CD4-positive, alpha-beta T cell treated with Interleukin-1 beta for 1 hour (primary cell): ENCODE measurements at regions not wholly inside any gene's neighbourhood (a gene's known extent, or its start where the extent isn't known, plus 50 kb on each side); places are given as distances from the start of the nearest gene placed in this dataset.

Source experiments
- DNase-seq, 2 donors: peaks; one replicate each; pipeline ENCODE4 v3.0.0-alpha.2; 2020 to 2022

GRCh38 chr7:22657479-22657878 is 69.5 kb upstream of the IL6 start:
- DNase-seq, result peak in 1 of 2 donors; percentile 28

- DNase-seq, result no peak
Measured at GRCh38 chr7:22655781-22656180, 71.2 kb upstream of the IL6 start.

DNA sequence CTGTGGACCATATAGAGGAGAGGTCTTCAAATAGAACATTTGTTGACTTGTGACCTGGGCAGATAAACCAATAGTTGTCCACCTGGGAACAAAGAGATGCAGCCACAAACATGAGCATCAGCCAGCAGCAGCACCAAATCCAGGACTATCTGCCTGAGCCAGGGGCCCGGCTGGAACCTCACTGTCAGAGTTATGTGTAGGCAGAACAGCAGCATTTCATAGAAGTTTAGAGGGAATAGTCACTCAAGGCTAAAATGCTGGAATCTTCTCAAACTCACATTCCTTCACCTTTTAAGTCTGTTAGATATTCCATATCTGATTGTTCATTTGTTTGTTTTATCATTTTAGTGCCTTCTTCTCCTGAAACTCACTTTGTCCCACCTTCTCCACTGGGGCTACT is 72.2 kb upstream of the IL6 start:
- DNase-seq, result no peak

DNA sequence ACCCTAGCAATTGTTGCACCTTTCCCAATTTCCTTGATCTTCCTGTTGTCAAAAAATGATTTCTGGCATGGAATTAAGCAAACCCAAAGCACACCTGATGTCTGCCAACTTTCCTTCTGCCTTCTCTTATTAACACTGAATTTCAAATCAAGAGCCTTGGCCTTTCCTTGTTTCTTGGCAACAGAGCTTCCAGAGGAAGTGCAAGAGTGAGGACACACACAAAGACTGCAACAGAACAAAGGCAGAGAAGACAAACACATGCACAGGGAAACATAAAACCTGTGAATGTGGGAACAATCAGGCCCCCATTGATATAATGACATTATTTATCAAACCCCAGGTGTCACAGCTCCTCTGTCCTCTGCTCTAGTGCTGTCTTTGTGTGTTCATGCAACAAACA is 73.0 kb upstream of the IL6 start:
- no peak for DNase-seq

DNA sequence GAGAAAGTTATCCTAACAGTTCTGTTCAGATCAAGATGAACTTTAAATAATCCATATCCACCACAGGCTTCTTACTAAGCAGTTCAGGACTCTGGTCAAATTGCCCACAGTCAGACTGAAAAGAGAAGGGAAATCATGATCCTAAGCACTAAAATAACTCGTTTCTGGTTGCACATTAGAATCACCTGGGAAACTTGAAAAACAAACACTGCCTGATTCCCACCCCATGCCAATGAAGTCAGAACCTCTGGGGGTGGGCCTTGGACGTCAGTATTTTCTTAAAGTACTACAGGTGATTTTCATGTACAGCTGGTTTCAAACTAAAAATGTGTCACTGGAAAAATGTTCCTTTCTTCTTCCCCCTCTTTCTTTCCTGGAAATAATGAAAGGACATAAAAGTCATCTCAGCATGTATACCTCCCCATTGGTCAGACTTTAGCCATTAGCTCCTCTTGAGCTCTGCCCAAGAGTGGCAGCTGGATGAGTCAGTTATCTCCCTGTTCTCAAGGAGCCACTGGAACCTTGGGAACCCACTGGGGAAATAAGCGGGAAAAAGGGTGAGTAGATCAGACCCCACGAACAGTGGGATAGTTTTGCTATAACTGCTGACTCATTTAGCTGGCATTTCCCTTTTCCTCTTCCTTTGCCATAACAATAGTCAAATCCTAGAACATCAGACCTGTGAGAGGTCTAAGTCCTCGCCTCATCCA is 75.3 kb upstream of the IL6 start:
- no peak for DNase-seq

- DNase-seq, result no peak
Measured at GRCh38 chr7:22651036-22651435, 76.0 kb upstream of the IL6 start.

DNA sequence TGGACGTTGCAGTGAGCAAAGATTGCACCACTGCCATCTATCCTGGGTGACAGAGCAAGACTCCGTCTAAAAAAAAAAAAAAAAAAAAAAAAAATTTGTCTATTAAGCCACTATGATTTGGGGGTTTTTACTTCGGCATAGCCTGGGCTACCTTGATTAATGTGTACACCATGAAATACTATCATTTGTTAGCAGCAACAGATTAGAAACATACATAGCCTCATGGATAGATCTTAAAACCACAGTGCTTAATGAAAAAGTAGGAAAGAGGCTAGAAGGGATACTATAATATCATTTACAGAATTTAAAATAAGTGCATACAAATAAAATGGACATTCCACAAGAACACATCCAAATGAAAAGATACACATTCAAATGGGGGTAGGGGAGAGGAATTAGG is 77.3 kb upstream of the IL6 start:
- DNase-seq, result no peak

DNA sequence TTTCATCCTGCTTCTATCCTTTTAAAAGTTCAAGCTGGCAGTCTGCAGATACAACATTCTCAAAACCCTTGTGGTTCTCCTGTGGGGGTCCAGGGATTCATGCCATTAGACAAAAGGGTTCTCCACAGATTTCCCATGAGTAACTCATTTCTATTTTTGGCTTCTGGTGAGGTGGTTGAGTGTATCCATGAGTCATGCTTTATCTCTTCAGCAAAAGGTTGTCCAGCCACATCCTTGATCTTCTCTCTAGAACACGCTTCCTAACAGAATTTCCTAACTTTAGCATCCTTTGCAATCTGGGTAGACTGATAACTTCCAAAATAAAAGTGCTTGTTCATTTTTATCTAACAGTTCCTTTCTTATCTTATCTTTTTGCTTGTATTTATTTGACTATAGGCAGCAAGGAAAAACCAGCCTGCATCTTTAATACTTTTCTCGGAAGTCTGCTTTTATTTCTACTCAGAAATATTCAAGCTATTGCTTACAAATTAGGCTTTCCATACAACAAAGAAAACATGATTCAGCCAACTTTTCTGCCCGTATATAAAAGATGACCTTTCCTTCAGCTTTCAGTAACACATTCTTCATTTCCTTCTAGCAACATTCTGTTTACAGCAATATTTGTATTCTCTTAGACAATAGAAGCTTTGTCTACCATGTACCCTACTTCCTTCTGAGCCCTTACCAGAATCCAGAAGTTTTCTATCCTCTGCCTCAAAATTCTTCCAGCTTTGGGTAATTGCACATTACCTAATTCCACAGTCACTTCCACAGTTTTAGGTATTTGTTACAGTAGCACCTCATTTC is 79.3 kb upstream of the IL6 start:
- no peak for DNase-seq

GRCh38 chr7:22645418-22646181 is 81.4 kb upstream of the IL6 start:
- DNase-seq, result no peak

GRCh38 chr7:22642454-22642853 is 84.5 kb upstream of the IL6 start:
- no peak for DNase-seq

GRCh38 chr7:22640269-22640668 is 86.7 kb upstream of the IL6 start:
- DNase-seq, result no peak

DNA sequence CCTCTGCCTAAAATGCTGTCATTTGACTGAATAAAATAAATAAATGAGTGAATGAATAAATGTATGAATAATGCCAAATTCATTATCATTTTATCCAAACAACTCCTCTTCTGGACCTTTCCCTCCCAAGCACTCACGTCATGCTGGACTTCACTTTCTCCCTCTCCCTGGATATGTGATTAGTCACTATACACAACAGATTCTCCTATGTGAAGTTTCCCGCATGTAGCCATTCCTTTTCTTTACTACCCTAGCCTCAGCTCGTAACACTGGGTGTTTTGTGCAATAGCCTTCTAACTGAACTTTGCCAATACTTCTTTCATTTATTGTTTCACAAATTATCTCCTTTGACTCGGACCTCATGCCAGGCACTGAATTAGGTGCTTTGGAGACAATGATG is 87.6 kb upstream of the IL6 start:
- no peak for DNase-seq

DNA sequence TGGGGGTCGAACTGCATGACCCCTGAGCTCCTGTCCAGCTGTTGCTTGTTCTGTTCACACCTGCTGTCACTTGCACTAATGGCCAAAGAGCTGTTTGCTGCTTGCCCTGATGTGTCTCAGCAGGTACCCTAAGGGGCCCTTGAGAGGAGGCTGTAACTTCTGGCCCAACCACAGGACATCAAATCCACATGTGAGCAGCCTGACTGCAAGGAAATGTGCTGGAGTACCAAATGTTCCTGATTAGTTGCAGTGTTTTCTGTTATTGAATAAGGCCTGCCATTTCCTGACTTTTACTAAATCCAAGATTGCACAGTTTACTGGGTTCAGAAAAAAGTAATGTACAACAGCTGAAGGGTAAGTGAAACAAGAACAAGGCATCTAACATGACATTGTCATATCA is 91.7 kb upstream of the IL6 start:
- DNase-seq, result no peak

DNA sequence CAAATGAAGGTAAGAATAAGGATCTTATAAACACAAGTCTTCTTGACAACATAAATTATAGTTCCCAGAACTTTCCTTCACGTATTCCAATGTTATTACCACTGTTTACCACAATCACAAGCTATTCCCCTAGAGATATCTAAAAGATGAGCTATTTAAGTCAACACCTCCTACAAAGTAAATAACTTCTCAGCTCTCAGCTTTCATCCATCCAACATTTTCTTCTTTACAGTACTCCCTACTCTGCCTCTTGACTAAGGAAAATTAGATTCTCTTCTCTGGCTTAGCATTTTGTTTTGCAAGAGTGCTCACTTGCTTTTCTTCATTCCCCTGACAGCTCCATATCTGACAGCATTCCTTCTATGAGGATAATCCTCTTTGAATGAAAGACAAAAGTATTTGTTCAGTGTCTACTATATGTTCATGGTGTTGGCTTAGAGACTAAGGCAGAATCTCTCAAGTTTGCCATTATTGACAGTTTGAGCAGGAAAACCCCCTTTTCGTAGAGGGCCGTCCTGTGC is 93.0 kb upstream of the IL6 start:
- no peak for DNase-seq

- DNase-seq, result no peak
Measured at GRCh38 chr7:22633286-22633953, 93.6 kb upstream of the IL6 start.

DNA sequence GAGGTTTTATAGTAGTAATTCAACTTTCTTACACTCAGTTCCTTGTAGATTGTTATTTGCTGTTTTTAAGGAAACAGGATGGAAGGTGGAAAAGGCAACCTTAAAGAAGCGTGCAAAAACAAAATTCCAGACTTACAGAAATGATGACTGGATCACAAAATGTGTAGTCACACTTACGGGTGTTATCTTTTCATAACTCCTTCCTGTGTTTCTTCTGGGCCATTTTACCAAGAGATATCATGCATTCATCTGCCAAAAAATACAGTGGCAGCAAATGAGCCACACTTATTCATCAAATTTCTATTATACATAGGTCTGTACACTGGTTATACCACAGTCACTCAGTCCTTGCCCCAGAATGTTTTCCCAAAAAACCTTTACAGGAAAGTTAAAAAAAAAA is 94.3 kb upstream of the IL6 start:
- no peak for DNase-seq

- no peak for DNase-seq
Measured at GRCh38 chr7:22631730-22632129, 95.3 kb upstream of the IL6 start.

DNA sequence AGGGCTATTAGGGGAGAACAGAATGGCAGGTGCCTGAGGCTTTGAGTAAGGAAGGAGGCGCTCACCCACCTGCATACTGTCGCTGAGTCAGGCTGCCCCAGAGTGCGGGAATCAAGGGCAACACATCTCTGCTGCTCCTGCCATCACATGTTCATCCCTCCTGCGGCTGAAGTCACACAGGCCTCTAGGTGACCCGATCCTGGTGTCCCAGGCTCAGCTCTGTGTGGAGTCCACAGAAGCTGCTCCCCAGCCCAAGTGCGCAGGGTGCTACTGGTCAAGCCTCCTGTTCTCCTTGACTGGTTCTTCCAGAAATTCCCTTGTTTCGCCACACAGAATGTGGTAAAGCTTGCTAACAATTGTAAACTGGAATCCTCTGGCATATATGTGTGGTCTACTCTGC is 96.9 kb upstream of the IL6 start:
- no peak for DNase-seq

DNA sequence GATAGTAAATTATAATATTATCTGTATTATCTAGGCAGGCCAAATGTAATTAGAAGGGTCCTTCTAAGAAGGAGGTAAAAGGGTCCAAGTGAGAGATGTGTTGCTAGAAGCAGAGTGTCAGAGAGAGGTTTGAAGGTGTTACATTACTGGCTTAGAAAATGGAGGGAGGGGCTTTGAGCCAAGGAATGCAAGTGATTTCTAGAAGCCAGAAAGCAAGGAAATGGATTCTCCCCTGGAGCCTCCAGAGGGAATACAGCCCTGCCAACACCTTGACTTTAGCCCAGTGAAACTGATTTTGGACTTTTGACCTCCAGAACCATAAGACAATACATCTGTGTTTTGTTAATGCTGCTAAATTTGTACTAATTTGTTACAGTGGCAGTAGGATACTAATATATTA is 97.9 kb upstream of the IL6 start:
- no peak for DNase-seq

DNA sequence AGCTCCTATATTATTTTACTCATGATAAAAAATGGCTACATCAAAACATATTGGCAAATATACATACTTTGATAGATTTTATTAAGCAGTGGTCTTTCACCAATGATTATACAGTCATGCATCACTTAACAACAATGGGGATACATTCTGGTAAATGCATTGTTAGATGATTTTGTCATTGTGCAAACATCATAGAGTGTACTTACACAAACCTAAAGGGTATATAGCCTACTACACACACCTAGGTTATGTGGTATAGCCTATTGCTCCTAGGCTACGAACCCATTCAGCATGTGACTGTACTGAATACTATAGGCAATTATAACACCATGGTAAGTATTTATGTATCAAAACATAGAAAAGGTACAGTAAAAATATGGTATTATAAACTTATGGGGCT is 98.9 kb upstream of the IL6 start:
- no peak for DNase-seq

DNA sequence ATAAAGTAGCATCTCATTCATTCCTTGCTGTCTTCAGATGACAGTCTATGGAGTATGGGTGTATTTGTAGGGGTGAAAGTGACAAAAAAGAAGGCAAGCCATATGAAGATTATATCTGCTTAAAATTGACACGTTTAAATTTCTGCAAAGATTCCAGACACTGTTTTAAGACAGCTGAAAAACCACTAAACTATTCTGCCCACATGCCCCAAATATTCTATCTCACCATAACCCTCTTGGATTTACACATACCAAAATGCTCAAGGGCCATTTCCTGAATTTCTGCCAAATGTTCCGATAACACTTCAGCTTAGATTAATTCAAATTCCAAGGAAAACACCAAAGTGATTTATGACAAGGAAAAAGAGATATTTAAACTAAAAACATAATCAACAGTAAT is 99.9 kb upstream of the IL6 start:
- no peak for DNase-seq

DNA sequence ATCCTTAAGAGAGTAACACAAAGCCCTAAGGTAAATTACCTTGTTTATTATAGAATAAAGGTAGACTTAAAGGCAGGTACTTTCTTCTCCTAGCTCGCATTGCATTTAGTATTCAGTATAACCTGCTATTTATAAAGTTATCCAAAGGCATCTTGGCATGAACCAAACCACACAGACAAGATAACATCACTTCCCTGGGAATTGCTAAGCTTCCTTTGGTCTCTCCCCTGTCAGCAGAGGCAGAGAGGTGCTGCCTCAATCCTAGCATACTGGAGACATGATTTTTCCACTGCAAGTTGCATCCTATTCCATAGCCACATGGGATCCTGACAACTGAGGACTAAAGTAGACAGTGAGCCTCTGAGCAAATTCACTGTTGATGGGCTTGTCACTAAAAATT is 101.7 kb upstream of the IL6 start:
- no peak for DNase-seq

DNA sequence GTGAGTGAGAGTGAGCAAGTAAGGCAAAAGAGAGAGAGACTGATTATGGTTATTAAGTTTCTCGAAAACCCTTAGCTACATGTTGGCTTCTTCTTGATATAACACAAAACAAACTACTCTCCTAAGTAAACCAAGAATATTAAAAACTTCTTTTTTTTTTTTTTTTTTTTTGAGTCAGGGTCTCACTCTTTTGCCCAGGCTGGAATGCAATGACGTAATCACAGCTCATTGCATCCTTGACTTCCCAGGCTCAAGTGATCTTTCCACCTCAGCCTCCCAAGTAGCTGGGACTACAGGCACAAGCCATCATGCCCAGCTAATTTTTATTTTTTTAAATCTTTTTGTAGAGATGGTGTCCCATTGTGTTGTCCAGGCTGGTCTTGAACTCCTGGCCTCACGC is 102.2 kb upstream of the IL6 start:
- no peak for DNase-seq
